Thoracic aorta (tissue), 2 donors: ENCODE measurements at regions not wholly inside any gene's neighbourhood (a gene's known extent, or its start where the extent isn't known, plus 50 kb on each side); places are given as distances from the start of the nearest gene placed in this dataset.

Experiments
- ATAC-seq: fragments of 150-250 bp; one replicate; pipeline ENCODE4 v1.8.0; 2017; ENCODE audit warnings: low read depth; ENCODE audit not compliant: insufficient number of reproducible peaks, low FRiP score
- DNase-seq: peaks from one replicate; pipeline ENCODE4 v3.0.0-alpha.2; 2020; ENCODE audit warnings: low spot score
- H3K27ac ChIP-seq, 2 donors: fragments of 200-600 bp; sonication (generic); 1 replicate in 1 of 2; 2 replicates in 1 of 2; pipeline ENCODE4 v1.5.1; 2016; ENCODE audit warnings: mild to moderate bottlenecking in 2 of 2, moderate library complexity in 2 of 2
- H3K27me3 ChIP-seq: fragments of 200-600 bp; sonication (generic); replicated peaks from 2 replicates; pipeline ENCODE4 v1.6.0; 2016; ENCODE audit warnings: mild to moderate bottlenecking; ENCODE audit not compliant: insufficient read depth
- H3K36me3 ChIP-seq: fragments of 200-600 bp; sonication (generic); one replicate; pipeline ENCODE4 v1.5.1; 2016
- H3K4me1 ChIP-seq, 2 donors: fragments of 200-600 bp; sonication (generic); 1 replicate in 1 of 2; 2 replicates in 1 of 2; pipeline versions ENCODE4 v1.5.1 to v1.6.0; 2016; ENCODE audit warnings: low read depth in 2 of 2, mild to moderate bottlenecking in 1 of 2; ENCODE audit not compliant: control insufficient read depth in 1 of 2
- H3K4me3 ChIP-seq: fragments of 200-600 bp; sonication (generic); 2 replicates; pipeline ENCODE4 v1.5.1; 2016; ENCODE audit warnings: mild to moderate bottlenecking
- H3K9me3 ChIP-seq: fragments of 200-600 bp; sonication (generic); 2 replicates; pipeline ENCODE4 v1.5.1; 2016
- TF ChIP-seq, protein P1 (sequence below): fragments of 200-600 bp; sonication (generic); IDR thresholded peaks from one replicate; pipeline ENCODE4 v1.5.1; 2019; ENCODE audit warnings: antibody characterized with exemption

DNA sequence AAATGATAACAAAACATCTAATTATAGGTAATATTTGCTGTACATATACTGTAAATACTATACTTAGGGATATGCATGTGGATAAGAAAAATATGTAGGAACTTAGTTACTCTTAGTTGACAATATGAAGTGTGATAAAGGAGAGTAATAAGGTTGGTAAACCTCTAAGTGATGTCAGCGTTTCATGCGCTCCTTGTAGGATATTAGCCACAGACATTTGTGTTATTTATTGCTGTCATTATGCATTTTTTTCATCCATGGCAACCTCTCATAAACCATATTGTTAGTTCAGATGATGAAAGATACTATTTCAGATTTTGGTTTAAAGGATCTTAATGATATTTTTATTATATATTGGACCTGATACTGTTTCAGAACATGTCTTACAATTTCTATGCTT, 298.1 kb upstream of the PITX2 start:
- H3K27me3 ChIP-seq = no peaks in the 10 kb centered on the region

DNA sequence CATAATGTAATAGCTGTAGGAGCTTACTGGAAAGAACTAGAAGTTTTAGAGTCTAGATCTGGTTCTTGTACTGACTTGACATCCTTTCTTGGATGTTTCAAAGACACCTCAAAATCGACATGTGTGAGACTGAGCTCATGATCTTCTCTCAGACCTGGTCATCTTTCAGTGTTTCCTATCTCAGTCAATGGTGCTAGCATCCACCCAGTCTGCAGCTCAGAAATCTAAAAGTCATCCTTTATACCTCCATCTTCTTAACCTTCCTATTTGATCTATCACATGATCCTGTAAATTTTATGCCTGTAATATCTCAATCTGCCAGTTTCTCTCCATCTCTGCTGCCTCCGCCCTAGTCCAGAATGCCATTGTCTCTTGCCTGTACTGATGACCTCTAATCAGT, 301.9 kb upstream of the PITX2 start:
- DNase-seq (no peak), ATAC-seq (no peak)
- no peaks in the 10 kb centered on the region for H3K9me3 ChIP-seq
- no peaks in the 10 kb centered on the region for H3K4me1 ChIP-seq
- TF ChIP-seq, protein P1, sequence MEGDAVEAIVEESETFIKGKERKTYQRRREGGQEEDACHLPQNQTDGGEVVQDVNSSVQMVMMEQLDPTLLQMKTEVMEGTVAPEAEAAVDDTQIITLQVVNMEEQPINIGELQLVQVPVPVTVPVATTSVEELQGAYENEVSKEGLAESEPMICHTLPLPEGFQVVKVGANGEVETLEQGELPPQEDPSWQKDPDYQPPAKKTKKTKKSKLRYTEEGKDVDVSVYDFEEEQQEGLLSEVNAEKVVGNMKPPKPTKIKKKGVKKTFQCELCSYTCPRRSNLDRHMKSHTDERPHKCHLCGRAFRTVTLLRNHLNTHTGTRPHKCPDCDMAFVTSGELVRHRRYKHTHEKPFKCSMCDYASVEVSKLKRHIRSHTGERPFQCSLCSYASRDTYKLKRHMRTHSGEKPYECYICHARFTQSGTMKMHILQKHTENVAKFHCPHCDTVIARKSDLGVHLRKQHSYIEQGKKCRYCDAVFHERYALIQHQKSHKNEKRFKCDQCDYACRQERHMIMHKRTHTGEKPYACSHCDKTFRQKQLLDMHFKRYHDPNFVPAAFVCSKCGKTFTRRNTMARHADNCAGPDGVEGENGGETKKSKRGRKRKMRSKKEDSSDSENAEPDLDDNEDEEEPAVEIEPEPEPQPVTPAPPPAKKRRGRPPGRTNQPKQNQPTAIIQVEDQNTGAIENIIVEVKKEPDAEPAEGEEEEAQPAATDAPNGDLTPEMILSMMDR = no peak
- no peak overlapping the region for H3K4me3 ChIP-seq
- no peaks in the 10 kb centered on the region for H3K36me3 ChIP-seq
- no peak overlapping the region for H3K27ac ChIP-seq
- H3K27me3 ChIP-seq = no peaks in the 10 kb centered on the region

More for the DNA sequence above, 298.1 kb upstream of the PITX2 start:
- TF ChIP-seq, protein P1 = no peak
- no peak for DNase-seq
- no peak overlapping the region for H3K4me3 ChIP-seq
- no peaks in the 10 kb centered on the region for H3K9me3 ChIP-seq
- no peaks in the 10 kb centered on the region for H3K4me1 ChIP-seq
- ATAC-seq = no peak
- H3K36me3 ChIP-seq = no peaks in the 10 kb centered on the region
- H3K27ac ChIP-seq = no peak overlapping the region

DNA sequence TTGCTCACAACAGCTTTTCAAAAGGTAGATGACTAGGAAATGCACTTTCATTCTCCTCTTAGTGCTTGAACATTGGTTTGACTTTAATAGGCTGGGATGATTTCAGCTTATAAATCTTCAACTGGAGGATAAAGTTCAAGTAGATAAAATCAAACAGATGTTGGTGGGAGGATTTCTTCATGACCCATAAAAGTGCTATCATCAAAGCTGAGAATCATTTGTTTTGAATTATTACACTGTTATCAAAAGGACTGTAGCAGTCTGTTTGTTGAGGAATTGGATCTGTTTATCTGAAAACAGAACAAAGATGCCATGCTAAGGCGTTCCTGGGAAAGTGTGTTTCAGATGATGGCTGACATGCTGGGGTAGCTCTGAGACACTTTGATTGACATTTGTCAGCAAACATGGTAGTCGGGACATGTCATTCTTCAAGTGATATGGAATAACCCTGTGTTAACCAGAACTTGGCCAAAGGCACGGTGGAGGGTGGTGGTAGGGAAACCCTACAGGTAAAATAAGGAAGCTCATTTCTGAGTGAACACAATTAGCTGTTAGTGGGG, 304.0 kb upstream of the PITX2 start:
- ATAC-seq (no peak), DNase-seq (no peak)
- H3K4me3 ChIP-seq = no peak overlapping the region
- no peaks in the 10 kb centered on the region for H3K4me1 ChIP-seq
- no peak overlapping the region for H3K27ac ChIP-seq
- no peaks in the 10 kb centered on the region for H3K27me3 ChIP-seq
- no peaks in the 10 kb centered on the region for H3K9me3 ChIP-seq
- H3K36me3 ChIP-seq = no peaks in the 10 kb centered on the region
- TF ChIP-seq, protein P1 = no peak

DNA sequence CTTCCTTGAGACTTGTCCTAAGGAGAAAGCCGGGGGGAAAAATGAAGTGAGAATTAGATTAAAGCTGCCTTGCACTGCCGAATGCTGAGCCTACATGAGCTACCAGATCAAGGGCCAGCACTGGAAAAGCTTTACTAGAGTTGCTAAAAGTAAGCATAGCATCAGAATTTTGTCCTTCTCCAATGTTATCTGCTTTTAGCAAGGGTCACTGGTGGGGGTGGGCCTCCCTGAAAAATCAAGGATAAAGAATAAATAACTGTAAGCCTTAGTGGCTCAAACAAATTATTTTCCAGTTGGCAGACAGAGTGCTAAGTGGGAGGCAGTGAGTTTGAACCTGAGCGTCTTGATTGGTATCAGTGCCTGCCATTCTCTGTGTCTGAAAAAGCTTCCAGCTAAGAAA, 310.5 kb upstream of the PITX2 start:
- H3K4me3 ChIP-seq = no peak overlapping the region
- no peaks in the 10 kb centered on the region for H3K36me3 ChIP-seq
- H3K27ac ChIP-seq = no peak overlapping the region
- TF ChIP-seq, protein P1 = no peak
- no peaks in the 10 kb centered on the region for H3K27me3 ChIP-seq
- ATAC-seq (no peak), DNase-seq (no peak)
- H3K4me1 ChIP-seq = no peaks in the 10 kb centered on the region
- H3K9me3 ChIP-seq = no peaks in the 10 kb centered on the region

DNA sequence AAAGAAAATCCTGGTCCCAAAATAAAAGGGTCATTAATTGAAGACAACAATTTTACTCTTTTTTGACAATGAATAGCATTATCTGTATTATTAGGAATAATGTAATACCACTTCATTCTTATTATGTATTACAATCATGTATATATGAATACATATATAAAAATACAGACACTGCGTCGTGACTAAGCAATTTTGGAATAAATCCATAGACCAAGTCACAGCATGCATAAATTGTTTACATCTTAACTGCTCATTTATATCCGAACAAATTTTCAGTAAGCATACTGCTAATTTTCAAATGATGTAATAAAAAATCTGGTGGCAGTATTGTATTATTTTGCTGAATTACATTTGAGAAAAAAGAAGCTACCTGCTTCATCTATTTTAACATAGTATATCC, 321.6 kb upstream of the PITX2 start:
- H3K27ac ChIP-seq = no peak overlapping the region
- no peaks in the 10 kb centered on the region for H3K4me1 ChIP-seq
- DNase-seq (no peak), ATAC-seq (no peak)
- TF ChIP-seq, protein P1 = no peak
- no peak overlapping the region for H3K4me3 ChIP-seq
- no peaks in the 10 kb centered on the region for H3K36me3 ChIP-seq
- H3K9me3 ChIP-seq = no peaks in the 10 kb centered on the region
- H3K27me3 ChIP-seq = no peaks in the 10 kb centered on the region
